ENCODE measurements at regions not wholly inside any gene's neighbourhood (a gene's known extent, or its start where the extent isn't known, plus 50 kb on each side); places are given as distances from the start of the nearest gene placed in this dataset.

DNA sequence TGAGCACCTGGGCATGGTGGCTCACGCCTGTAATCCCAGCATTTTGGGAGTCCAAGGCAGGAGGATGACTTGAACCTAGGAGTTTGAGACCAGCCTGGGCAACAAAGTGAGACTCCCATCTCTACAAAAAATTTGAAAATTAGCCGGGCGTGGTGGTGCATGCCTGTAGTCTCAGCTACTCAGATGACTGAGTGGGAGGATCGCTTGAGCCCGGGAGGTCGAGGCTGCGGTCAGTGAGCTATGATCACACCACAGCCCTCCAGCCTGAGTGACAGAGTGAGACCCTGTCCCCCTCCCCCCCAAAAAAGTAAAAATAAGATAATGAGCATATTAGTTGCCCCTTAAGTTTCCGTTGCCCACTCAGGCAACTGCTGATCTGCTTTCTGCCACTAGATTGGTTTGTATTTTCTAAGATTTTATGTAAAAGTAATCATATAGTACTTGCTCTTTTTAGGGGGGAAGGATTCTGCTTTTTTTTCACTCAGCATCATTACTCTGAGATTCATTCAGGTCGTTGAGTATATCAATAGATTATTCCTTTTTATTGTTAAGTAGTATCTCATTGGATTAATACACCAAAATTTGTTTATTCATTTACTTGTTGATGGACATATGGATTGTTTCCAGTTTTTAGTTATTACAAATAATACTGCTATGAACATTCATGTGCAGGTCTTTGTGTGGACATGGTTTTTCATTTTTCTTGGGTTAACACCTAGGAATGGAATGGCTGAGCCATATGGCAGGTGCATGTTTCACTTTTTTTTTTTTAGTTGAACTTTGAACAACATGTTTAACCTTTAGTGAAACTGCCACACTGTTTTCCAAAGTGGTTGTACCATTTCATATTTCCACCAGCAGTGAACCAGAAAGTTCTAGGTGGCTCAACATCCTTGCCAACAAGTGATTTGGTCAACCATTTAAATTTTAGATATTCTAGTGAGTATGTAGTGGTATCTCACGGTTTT is 75.0 kb upstream of the SPRED2 start:
- Histone ChIP-seq H3K4me3 (ENCODE audit: low read length) (no peak overlapping the region), H3K36me3 (ENCODE audit: insufficient read depth, low read length) (no peaks in the 10 kb centered on the region), H3K9me3 (ENCODE audit: insufficient read depth, low read depth, low read length) (no peaks in the 10 kb centered on the region), H3K9ac (ENCODE audit: low read depth, low read length) (no peak overlapping the region), H3K27me3 (ENCODE audit: insufficient read depth, low read length) (no peaks in the 10 kb centered on the region), H3K27ac (ENCODE audit: low read depth, low read length) (no peak overlapping the region), H3K4me1 (ENCODE audit: insufficient read depth, low read length) (no peaks in the 10 kb centered on the region)
- WGBS, result 94% methylated on average over 9 of the region's 10 CpGs

DNA sequence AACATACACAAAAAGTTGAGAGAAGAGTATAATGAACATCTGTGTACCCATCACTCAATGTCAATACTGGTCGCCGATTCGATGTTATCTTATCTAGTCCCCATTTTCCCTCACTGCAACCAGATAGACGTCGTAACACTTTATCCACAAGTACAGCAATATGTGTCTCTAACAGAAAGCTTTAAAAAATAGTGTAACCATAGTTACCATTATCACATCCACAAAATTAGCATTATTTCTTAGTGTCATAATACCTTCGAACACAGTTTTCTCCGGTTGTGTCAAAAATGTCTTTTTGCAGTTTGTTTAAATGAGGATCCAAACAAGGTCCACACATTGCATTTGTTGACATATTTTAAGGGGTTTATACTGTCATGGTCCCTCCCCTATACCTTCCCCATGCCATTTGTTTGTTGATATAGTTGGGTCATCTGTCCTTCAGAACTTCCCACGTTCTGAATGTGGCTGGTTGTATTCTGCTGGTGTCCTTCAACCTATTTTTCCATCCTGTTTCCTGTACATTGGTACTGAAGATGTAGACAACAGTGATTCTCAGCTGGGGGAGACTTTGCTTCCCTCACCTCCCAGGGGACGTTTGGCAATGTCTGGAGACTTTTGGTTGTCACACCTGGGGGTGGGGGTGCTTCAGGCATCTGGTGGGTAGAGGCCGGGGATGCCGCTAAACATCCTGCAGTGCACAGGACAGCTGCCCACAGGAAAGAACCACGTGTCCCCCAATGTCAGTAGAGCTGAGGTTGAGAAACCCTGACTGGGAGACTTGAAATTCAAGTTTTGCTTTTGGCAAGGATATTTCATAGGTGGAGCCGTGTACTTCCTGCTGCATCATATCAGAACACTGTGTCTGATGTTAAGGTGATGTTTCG is 72.7 kb upstream of the SPRED2 start:
- Histone ChIP-seq H3K27ac (ENCODE audit: low read depth, low read length) (no peak overlapping the region), H3K4me1 (ENCODE audit: insufficient read depth, low read length) (no peaks in the 10 kb centered on the region), H3K9ac (ENCODE audit: low read depth, low read length) (no peak overlapping the region), H3K27me3 (ENCODE audit: insufficient read depth, low read length) (no peaks in the 10 kb centered on the region), H3K9me3 (ENCODE audit: insufficient read depth, low read depth, low read length) (no peaks in the 10 kb centered on the region), H3K36me3 (ENCODE audit: insufficient read depth, low read length) (no peaks in the 10 kb centered on the region), H3K4me3 (ENCODE audit: low read length) (no peak overlapping the region)
- WGBS, result 84% methylated on average over 12 of the region's 14 CpGs

DNA sequence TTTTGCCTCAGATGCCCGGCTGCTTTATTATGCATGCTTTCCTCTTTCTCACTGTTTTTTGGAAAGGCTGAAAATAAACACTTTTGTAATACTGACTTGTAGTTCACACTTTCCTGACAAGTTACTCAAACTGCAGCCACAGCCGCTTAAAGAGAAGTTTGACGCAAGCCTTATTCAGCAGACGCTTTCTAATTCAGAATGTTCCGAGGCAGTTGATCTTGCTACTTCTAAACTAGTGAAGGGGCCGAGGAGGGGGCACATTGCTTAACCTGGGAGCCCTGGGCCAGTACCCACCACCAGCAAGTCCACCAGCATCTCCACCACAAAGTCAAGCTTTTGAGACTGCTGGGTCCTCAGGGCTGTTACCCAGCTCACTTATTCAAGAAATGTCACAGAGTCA is 71.8 kb upstream of the SPRED2 start:
- H3K27me3 ChIP-seq (ENCODE audit: insufficient read depth, low read length), result no peaks in the 10 kb centered on the region
- H3K4me1 ChIP-seq (ENCODE audit: insufficient read depth, low read length), result no peaks in the 10 kb centered on the region
- H3K4me3 ChIP-seq (ENCODE audit: low read length), result no peak overlapping the region
- H3K36me3 ChIP-seq (ENCODE audit: insufficient read depth, low read length), result no peaks in the 10 kb centered on the region
- H3K9me3 ChIP-seq (ENCODE audit: insufficient read depth, low read depth, low read length), result no peaks in the 10 kb centered on the region
- no peak overlapping the region for H3K9ac ChIP-seq (ENCODE audit: low read depth, low read length)
- WGBS, result 87% methylated on average over 6 of the region's 6 CpGs
- no peak overlapping the region for H3K27ac ChIP-seq (ENCODE audit: low read depth, low read length)

DNA sequence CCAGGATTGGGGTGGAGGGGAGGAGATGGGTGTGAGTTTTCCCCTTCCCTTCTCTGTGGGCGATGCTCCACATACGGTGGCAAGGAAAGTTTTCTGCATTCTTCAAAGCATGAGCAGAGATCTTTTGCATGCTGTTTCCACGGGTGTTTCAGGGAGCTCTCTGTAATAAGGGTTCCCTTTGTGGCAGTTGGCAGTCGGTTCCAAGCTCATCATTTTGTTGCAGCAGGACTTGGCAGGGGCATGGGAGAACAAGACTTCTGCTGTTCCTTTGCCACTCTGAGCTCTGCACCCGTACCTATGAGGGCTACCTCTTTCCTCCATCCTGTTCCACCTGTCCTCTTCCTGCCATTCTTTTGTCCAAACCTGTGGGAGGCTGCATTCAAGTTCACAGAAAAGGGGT is 71.3 kb upstream of the SPRED2 start:
- 74% methylated on average over 5 of the region's 5 CpGs for WGBS
- H3K4me3 ChIP-seq (ENCODE audit: low read length), result no peak overlapping the region

DNA sequence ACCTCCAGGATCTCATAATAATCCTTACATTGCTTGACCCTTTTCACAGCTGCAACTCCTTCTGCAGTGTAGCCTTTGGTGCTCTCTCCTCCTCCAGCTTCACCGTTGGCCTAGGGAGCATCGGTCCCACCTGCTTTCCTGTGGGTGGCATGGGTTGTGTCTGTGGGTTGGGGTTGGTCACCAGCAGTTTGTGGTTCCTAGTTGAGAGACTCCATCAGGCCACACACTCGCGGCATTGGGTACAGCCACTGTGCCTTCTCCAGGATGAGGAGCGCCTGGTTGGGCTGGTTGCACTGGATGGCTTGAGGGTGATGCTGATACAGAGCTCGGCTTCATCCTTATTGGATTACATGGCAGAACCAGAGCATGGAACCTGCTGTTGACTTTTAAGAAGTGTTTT is 69.4 kb upstream of the SPRED2 start:
- H3K36me3 ChIP-seq (ENCODE audit: insufficient read depth, low read length), result no peaks in the 10 kb centered on the region
- H3K27ac ChIP-seq (ENCODE audit: low read depth, low read length), result no peak overlapping the region
- no peaks in the 10 kb centered on the region for H3K27me3 ChIP-seq (ENCODE audit: insufficient read depth, low read length)
- 97% methylated on average over 6 of the region's 6 CpGs for WGBS
- no peaks in the 10 kb centered on the region for H3K4me1 ChIP-seq (ENCODE audit: insufficient read depth, low read length)
- no peak overlapping the region for H3K4me3 ChIP-seq (ENCODE audit: low read length)
- no peak overlapping the region for H3K9ac ChIP-seq (ENCODE audit: low read depth, low read length)
- no peaks in the 10 kb centered on the region for H3K9me3 ChIP-seq (ENCODE audit: insufficient read depth, low read depth, low read length)

More for the DNA sequence above, 71.3 kb upstream of the SPRED2 start:
- no peaks in the 10 kb centered on the region for H3K4me1 ChIP-seq (ENCODE audit: insufficient read depth, low read length)
- no peaks in the 10 kb centered on the region for H3K9me3 ChIP-seq (ENCODE audit: insufficient read depth, low read depth, low read length)
- H3K9ac ChIP-seq (ENCODE audit: low read depth, low read length), result no peak overlapping the region
- no peaks in the 10 kb centered on the region for H3K36me3 ChIP-seq (ENCODE audit: insufficient read depth, low read length)
- H3K27ac ChIP-seq (ENCODE audit: low read depth, low read length), result no peak overlapping the region
- H3K27me3 ChIP-seq (ENCODE audit: insufficient read depth, low read length), result no peaks in the 10 kb centered on the region

DNA sequence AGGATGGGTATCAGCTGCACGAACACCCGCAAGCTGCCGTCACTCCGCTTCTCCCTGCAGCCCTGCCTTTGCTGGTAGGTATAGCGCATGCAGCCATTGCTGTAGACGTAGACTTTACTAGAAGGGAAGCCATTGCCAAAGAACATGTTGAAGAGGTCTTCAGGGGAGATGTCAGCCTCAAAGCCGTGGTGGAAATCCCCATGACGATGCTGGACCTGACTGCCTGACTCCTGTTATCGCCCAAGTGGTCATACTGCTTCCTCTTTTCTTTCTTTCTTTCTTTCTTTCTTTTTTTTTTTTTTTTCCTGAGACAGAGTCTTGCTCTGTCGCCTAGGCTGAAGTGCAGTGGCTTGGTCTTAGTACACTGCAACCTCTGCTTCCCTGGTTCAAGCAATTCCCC is 68.7 kb upstream of the SPRED2 start:
- H3K4me3 ChIP-seq (ENCODE audit: low read length), result no peak overlapping the region
- no peaks in the 10 kb centered on the region for H3K36me3 ChIP-seq (ENCODE audit: insufficient read depth, low read length)
- H3K27ac ChIP-seq (ENCODE audit: low read depth, low read length), result no peak overlapping the region
- H3K4me1 ChIP-seq (ENCODE audit: insufficient read depth, low read length), result no peaks in the 10 kb centered on the region
- H3K27me3 ChIP-seq (ENCODE audit: insufficient read depth, low read length), result no peaks in the 10 kb centered on the region
- 96% methylated on average over 10 of the region's 10 CpGs for WGBS
- H3K9ac ChIP-seq (ENCODE audit: low read depth, low read length), result no peak overlapping the region
- no peaks in the 10 kb centered on the region for H3K9me3 ChIP-seq (ENCODE audit: insufficient read depth, low read depth, low read length)

DNA sequence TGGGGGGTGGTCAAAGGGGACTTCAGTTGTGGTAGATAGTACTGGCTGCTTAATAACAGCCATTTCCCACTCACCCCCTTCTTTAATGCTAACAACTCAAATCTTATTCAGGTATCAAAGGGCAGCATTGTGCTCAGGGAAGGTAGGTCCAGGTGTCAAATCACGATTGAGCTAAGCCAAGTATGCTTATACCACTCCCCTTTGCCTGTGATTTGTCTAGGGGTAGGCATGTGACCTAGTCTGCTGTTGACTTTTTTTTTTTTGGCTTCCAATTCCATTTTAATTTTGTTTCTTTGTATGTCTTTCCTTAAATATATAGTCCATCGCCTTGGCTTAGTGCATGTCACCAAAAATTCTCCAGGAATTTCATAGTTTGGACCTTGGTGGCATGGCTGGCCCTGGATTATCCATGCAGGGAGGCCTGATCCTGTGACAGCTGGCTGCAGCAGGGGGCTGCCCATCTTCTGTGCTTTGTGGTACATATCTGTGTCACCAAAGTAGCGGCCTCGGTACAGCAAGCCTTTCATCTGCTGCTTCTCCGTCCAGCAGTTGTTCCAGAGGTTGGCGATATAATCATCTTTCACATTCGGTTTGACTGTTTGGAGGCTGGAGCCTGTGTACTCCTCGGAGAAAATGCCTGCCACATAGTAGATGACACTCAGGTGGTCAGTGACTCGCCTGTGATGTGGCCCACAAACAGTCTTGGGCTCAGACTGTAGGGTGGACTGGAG is 68.1 kb upstream of the SPRED2 start:
- H3K9ac ChIP-seq (ENCODE audit: low read depth, low read length), result no peak overlapping the region
- no peaks in the 10 kb centered on the region for H3K36me3 ChIP-seq (ENCODE audit: insufficient read depth, low read length)
- no peak overlapping the region for H3K4me3 ChIP-seq (ENCODE audit: low read length)
- H3K4me1 ChIP-seq (ENCODE audit: insufficient read depth, low read length), result no peaks in the 10 kb centered on the region
- WGBS, result 96% methylated on average over 9 of the region's 9 CpGs
- H3K27me3 ChIP-seq (ENCODE audit: insufficient read depth, low read length), result no peaks in the 10 kb centered on the region
- no peak overlapping the region for H3K27ac ChIP-seq (ENCODE audit: low read depth, low read length)
- no peaks in the 10 kb centered on the region for H3K9me3 ChIP-seq (ENCODE audit: insufficient read depth, low read depth, low read length)

DNA sequence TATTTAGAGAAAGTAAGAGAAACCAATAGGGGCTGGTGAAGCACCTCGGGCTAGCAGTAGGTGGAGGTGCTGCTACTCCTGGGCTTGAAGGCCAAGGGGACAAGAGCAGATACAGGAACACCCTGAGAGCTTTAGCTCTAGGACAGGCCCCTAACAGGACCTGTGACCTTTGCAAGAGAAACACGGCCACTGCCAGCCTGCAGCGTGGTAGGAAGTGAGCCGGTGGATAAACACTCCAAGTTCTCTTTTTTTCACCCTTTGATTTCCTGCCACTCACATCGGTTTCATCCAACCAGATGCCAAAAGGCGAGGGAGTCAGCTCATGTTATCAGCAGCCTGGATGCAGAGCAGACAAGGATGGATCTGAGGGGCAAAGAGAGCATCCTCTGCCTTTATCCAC is 66.8 kb upstream of the SPRED2 start:
- Histone ChIP-seq H3K4me3 (ENCODE audit: low read length) (no peak overlapping the region), H3K9me3 (ENCODE audit: insufficient read depth, low read depth, low read length) (no peaks in the 10 kb centered on the region), H3K36me3 (ENCODE audit: insufficient read depth, low read length) (no peaks in the 10 kb centered on the region), H3K27me3 (ENCODE audit: insufficient read depth, low read length) (no peaks in the 10 kb centered on the region), H3K9ac (ENCODE audit: low read depth, low read length) (no peak overlapping the region), H3K4me1 (ENCODE audit: insufficient read depth, low read length) (no peaks in the 10 kb centered on the region), H3K27ac (ENCODE audit: low read depth, low read length) (no peak overlapping the region)
- 88% methylated on average over 6 of the region's 6 CpGs for WGBS

DNA sequence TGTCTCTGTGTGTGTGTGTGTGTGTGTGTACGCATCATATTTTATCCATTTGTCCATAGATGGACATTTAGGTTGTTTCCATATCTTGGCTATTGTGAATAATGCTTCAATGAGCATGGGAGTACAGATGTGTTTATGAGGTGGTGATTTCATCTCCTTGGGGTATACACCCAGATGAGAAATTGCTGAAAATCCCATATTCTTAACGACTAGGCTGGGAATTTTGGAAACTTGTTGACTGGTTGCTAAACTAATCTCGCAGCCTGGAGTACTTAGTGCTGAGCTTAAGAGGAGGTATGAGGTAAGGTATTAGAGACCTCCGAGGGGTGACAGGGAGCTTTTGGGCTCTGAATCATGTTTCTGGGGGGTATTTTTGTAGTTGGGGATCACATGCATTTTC is 66.0 kb upstream of the SPRED2 start:
- no peaks in the 10 kb centered on the region for H3K36me3 ChIP-seq (ENCODE audit: insufficient read depth, low read length)
- no peak overlapping the region for H3K9ac ChIP-seq (ENCODE audit: low read depth, low read length)
- no peak overlapping the region for H3K4me3 ChIP-seq (ENCODE audit: low read length)
- no peaks in the 10 kb centered on the region for H3K27me3 ChIP-seq (ENCODE audit: insufficient read depth, low read length)
- H3K9me3 ChIP-seq (ENCODE audit: insufficient read depth, low read depth, low read length), result no peaks in the 10 kb centered on the region
- WGBS, result 93% methylated on average over 3 of the region's 4 CpGs
- H3K27ac ChIP-seq (ENCODE audit: low read depth, low read length), result no peak overlapping the region
- no peaks in the 10 kb centered on the region for H3K4me1 ChIP-seq (ENCODE audit: insufficient read depth, low read length)

DNA sequence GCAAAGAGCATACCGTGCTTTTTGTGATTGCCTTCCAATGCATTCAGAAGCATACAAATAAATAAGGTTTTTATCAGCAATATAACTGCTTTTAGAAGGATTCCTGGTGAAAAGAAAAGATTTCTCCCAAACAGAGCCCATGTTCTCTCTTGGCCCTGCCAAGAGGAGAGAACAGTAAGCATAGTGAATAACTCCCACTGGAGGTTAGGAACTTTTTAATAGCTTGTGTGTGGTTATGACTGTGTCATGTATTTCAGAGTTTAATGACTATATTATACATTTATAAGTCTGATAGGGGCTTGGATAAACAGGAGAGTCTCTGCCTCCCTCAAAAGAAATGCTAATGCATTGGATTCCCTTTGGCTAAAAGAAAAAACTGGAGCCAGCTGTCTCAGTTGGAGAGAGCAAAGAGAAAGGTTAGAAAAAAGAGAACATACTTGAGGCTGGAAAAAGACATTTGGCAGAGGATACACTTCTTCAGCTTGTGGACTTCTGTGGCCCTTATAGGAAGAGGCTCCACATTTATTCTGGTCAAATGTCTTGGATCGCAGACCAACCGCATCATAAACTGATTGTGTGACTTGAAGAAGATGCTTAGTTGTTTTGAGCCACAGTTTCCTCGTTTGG is 63.0 kb upstream of the SPRED2 start:
- Histone ChIP-seq H3K9ac (ENCODE audit: low read depth, low read length) (no peak overlapping the region), H3K4me3 (ENCODE audit: low read length) (no peak overlapping the region), H3K27ac (ENCODE audit: low read depth, low read length) (no peak overlapping the region), H3K4me1 (ENCODE audit: insufficient read depth, low read length) (no peaks in the 10 kb centered on the region), H3K36me3 (ENCODE audit: insufficient read depth, low read length) (no peaks in the 10 kb centered on the region), H3K27me3 (ENCODE audit: insufficient read depth, low read length) (no peaks in the 10 kb centered on the region), H3K9me3 (ENCODE audit: insufficient read depth, low read depth, low read length) (no peaks in the 10 kb centered on the region)
- WGBS, result 87% methylated on average over 3 of the region's 4 CpGs

Measured in HUES64 (cell line).